ENCODE measurements at regions not wholly inside any gene's neighbourhood (a gene's known extent, or its start where the extent isn't known, plus 50 kb on each side); places are given as distances from the start of the nearest gene placed in this dataset.
A peak's percentile ranks its signal among the peaks of the same experiment; 100 is the strongest.

DNA sequence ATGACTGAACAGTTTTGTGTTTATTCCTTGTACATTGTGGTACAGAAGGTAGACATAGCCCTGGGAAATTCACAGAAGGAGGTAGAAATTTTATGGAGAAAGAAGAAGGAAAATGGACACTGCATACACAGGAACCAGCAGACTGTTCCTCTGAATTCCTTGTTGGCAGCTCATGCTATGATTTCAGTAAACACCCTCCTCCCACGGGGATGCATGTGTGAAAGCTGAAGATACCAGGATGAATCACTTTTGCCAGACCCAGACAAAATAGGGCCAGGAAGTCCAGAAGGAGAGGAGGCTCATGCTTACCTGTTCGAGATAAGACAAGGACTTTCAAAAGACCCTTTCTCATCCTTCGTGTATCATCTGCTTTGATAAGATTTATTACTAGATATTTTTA is 110.3 kb upstream of the GGTLC1 start:
- DNase-seq (ENCODE audit: low read depth), result peak; percentile 1
- H3K4me3 ChIP-seq (ENCODE audit: low read depth, low read length), result no peak overlapping the region
- TF ChIP-seq, protein P1, sequence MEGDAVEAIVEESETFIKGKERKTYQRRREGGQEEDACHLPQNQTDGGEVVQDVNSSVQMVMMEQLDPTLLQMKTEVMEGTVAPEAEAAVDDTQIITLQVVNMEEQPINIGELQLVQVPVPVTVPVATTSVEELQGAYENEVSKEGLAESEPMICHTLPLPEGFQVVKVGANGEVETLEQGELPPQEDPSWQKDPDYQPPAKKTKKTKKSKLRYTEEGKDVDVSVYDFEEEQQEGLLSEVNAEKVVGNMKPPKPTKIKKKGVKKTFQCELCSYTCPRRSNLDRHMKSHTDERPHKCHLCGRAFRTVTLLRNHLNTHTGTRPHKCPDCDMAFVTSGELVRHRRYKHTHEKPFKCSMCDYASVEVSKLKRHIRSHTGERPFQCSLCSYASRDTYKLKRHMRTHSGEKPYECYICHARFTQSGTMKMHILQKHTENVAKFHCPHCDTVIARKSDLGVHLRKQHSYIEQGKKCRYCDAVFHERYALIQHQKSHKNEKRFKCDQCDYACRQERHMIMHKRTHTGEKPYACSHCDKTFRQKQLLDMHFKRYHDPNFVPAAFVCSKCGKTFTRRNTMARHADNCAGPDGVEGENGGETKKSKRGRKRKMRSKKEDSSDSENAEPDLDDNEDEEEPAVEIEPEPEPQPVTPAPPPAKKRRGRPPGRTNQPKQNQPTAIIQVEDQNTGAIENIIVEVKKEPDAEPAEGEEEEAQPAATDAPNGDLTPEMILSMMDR (IDR thresholded peaks at IDR 0.05; ENCODE audit: insufficient read depth, low read depth, low read length), result no peak

DNA sequence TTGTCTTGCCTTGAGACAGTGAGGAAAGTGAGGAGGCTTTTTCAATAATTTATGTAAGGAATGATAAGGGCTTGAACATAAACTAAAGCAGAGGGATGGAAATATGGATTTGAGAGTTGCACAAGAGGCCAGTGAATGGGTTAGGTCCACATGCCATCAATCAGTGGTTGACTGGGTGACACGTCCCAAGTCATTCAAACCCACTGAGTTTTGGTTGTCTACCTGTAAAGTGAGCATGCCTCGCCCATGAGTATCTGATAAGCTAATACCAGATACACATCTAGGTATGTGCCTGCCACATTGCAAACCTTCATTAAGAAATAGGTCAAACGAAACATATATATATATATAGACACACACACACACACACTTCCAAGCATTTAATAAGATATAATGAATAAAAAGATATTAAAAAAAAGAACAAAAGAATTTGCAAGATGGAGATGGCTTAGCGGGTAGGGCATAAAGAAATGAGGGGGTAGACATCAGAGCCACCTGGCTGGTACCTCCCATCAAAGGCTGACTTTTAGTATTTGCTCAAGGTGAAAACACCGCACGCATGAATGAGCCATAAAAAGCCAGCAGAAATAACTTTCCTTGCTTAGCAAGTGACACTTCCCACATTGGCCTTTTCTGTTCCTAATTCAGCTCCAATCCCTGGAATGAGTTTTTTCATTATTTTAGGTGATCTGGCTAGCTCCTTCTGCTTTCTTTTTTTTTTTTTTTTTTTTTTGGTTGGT is 109.1 kb upstream of the GGTLC1 start:
- TF ChIP-seq, protein P1 (IDR thresholded peaks at IDR 0.05; ENCODE audit: insufficient read depth, low read depth, low read length), result no peak

DNA sequence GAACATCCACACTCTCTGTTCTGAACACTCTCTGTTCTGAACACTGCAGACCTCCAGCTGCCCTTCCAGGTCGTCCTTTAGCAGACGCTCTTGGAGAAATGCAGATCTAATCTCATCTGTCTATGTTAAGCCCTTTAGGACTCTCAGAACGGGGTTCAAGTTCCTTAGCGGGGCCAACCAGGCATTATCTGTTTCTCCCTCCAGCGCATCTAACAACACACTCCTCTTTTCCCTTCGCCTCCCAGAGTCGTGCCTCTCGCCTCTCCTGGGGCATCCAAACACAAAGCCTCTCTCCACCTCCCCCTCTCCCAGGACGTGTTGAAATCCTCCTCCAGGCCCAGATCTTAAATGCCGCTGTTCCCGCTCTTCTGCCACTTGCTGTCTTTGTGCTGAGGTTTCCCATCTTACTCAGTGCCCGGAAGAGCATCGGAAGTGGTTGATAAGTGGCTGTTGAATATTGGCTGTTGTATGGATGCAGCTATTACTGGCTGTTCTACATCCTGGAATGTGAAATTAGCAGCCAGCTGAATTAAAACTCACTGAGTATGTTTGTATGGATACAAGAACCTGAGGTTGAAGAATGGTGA is 108.4 kb upstream of the GGTLC1 start:
- DNase-seq (ENCODE audit: low read depth), result no peak
- TF ChIP-seq, protein P1 (IDR thresholded peaks at IDR 0.05; ENCODE audit: insufficient read depth, low read depth, low read length), result no peak
- no peak overlapping the region for H3K4me3 ChIP-seq (ENCODE audit: low read depth, low read length)

More for the DNA sequence above, 109.1 kb upstream of the GGTLC1 start:
- DNase-seq (ENCODE audit: low read depth), result no peak
- no peak overlapping the region for H3K4me3 ChIP-seq (ENCODE audit: low read depth, low read length)

DNA sequence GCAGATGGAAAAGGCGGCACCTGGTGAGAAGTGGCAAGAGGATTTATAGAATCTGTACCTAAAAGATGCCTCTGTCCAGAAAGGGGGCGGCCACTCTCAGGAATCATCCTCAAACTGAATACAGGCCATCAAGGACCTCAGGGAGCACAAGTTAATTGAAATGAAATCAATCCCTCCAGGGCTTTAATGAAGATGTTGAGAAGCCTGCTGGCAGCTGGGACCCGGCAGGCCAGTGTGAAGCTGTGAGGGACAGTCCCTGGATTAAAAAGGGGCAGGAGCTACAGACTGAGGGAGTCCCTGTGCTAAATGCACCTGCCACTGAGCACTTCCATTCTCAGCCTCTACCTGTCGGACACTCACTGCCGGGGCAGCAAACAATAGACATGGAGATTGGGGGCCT is 107.7 kb upstream of the GGTLC1 start:
- H3K4me3 ChIP-seq (ENCODE audit: low read depth, low read length), result no peak overlapping the region
- TF ChIP-seq, protein P1 (IDR thresholded peaks at IDR 0.05; ENCODE audit: insufficient read depth, low read depth, low read length), result no peak
- DNase-seq (ENCODE audit: low read depth), result no peak

DNA sequence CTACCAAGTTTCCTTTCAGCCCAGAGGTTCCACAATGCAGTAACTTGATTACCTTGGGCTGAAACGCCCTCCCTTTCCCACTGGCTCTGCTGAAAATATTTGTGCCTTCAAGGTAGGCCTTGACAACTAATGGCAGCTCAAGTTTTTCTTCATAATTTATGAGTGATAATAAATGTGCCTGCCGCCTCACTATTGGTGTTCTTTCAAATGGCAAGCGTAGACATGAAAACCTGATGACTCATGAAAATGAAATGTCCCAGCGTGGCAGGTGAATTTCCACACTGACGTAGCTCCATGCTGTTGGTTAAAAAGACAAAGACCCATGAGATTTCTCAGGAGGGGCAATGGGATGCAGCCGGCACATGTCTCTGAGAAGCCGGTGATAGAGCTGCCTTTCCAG is 107.2 kb upstream of the GGTLC1 start:
- no peak overlapping the region for H3K4me3 ChIP-seq (ENCODE audit: low read depth, low read length)
- TF ChIP-seq, protein P1 (IDR thresholded peaks at IDR 0.05; ENCODE audit: insufficient read depth, low read depth, low read length), result no peak
- no peak for DNase-seq (ENCODE audit: low read depth)

DNA sequence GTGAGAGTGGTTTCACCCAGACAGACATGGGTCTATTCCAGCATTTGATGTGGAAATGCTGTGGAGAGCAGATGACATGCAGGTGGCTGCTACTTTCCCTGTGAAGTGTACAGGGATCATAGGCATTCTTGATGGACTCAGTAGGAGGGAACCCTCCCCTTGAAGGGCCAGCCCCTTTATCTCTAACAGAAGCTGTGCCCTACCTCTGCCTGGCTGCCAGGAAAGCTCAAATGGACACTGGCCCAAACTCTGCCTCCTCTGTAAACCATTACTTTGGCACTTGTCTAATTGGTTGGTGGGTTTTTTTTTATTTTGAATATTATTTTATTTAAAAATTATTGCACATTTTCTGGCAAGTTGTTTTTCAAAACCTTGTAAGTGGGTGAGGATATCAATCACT is 106.7 kb upstream of the GGTLC1 start:
- TF ChIP-seq, protein P1 (IDR thresholded peaks at IDR 0.05; ENCODE audit: insufficient read depth, low read depth, low read length), result no peak
- no peak for DNase-seq (ENCODE audit: low read depth)

More for the DNA sequence above, 106.7 kb upstream of the GGTLC1 start:
- no peak overlapping the region for H3K4me3 ChIP-seq (ENCODE audit: low read depth, low read length)

All from fibroblast of villous mesenchyme (primary cell).